Thoracic aorta (tissue), 2 donors: ENCODE measurements at regions not wholly inside any gene's neighbourhood (a gene's known extent, or its start where the extent isn't known, plus 50 kb on each side); places are given as distances from the start of the nearest gene placed in this dataset.
A peak's percentile ranks its signal among the peaks of the same experiment; 100 is the strongest.
"Not testable (repeated sequence)": the region's sequence is repeated elsewhere in the genome, so short reads cannot be mapped to it uniquely, and the experiment has no call there.

ENCODE experiments used
- ATAC-seq: fragments of 150-250 bp; one replicate; pipeline ENCODE4 v1.8.0; 2017; ENCODE audit warnings: low read depth; ENCODE audit not compliant: insufficient number of reproducible peaks, low FRiP score
- DNase-seq: peaks from one replicate; pipeline ENCODE4 v3.0.0-alpha.2; 2020; ENCODE audit warnings: low spot score
- H3K27ac ChIP-seq, 2 donors: fragments of 200-600 bp; sonication (generic); 1 replicate in 1 of 2; 2 replicates in 1 of 2; pipeline ENCODE4 v1.5.1; 2016; ENCODE audit warnings: mild to moderate bottlenecking in 2 of 2, moderate library complexity in 2 of 2
- H3K27me3 ChIP-seq: fragments of 200-600 bp; sonication (generic); replicated peaks from 2 replicates; pipeline ENCODE4 v1.6.0; 2016; ENCODE audit warnings: mild to moderate bottlenecking; ENCODE audit not compliant: insufficient read depth
- H3K36me3 ChIP-seq: fragments of 200-600 bp; sonication (generic); one replicate; pipeline ENCODE4 v1.5.1; 2016
- H3K4me1 ChIP-seq, 2 donors: fragments of 200-600 bp; sonication (generic); 1 replicate in 1 of 2; 2 replicates in 1 of 2; pipeline versions ENCODE4 v1.5.1 to v1.6.0; 2016; ENCODE audit warnings: low read depth in 2 of 2, mild to moderate bottlenecking in 1 of 2; ENCODE audit not compliant: control insufficient read depth in 1 of 2
- H3K4me3 ChIP-seq: fragments of 200-600 bp; sonication (generic); 2 replicates; pipeline ENCODE4 v1.5.1; 2016; ENCODE audit warnings: mild to moderate bottlenecking
- H3K9me3 ChIP-seq: fragments of 200-600 bp; sonication (generic); 2 replicates; pipeline ENCODE4 v1.5.1; 2016
- CTCF ChIP-seq: fragments of 200-600 bp; sonication (generic); IDR thresholded peaks from one replicate; pipeline ENCODE4 v1.5.1; 2019; ENCODE audit warnings: antibody characterized with exemption

GRCh38 chr5:130295235-130295634, 391.0 kb downstream of the CHSY3 start:
- Histone ChIP-seq H3K4me1 (peaks cover 5 to 7% of the 10 kb centered on the region in 2 donors), H3K27ac (peak overlapping the region in 1 of 2 donors; percentile 62), H3K9me3 (no peaks in the 10 kb centered on the region), H3K4me3 (no peak overlapping the region), H3K36me3 (no peaks in the 10 kb centered on the region), H3K27me3 (no peaks in the 10 kb centered on the region)
- DNase-seq, result no peak
- no peak for TF ChIP-seq CTCF
- no peak for ATAC-seq

- peak overlapping the region in 1 of 2 donors; percentile 62 for H3K27ac ChIP-seq
- DNase-seq, H3K36me3 ChIP-seq, H3K27me3 ChIP-seq, H3K4me3 ChIP-seq, H3K9me3 ChIP-seq, ATAC-seq: not testable (repeated sequence)
- peaks cover 5 to 11% of the 10 kb centered on the region in 2 donors for H3K4me1 ChIP-seq
Observed at GRCh38 chr5:130294798-130295197, 390.5 kb downstream of the CHSY3 start.

- Histone ChIP-seq H3K27me3 (no peaks in the 10 kb centered on the region), H3K4me3 (no peak overlapping the region), H3K4me1 (peaks cover 29 to 33% of the 10 kb centered on the region in 2 donors), H3K27ac (no peak overlapping the region), H3K36me3 (no peaks in the 10 kb centered on the region), H3K9me3 (no peaks in the 10 kb centered on the region)
- ATAC-seq (no peak), DNase-seq (no peak)
- TF ChIP-seq CTCF, result no peak
Observed at GRCh38 chr5:130290219-130290618, 386.0 kb downstream of the CHSY3 start.

- no peak for DNase-seq
- peak; percentile 85 for ATAC-seq
- Histone ChIP-seq H3K4me1 (peaks cover 28 to 32% of the 10 kb centered on the region in 2 donors), H3K4me3 (peak overlapping the region; percentile 4), H3K27ac (peak overlapping the region; percentile 34 to 66), H3K36me3 (no peaks in the 10 kb centered on the region), H3K27me3 (no peaks in the 10 kb centered on the region), H3K9me3 (no peaks in the 10 kb centered on the region)
- no peak for TF ChIP-seq CTCF
Observed at GRCh38 chr5:130289132-130290088, 385.1 kb downstream of the CHSY3 start.

GRCh38 chr5:130287438-130287837, 383.2 kb downstream of the CHSY3 start:
- Histone ChIP-seq H3K27ac (peak overlapping the region in 1 of 2 donors; percentile 17), H3K4me1 (peaks cover 31 to 35% of the 10 kb centered on the region in 2 donors)
- no peak for ATAC-seq

More at GRCh38 chr5:130287438-130287837, 383.2 kb downstream of the CHSY3 start:
- Histone ChIP-seq H3K9me3 (no peaks in the 10 kb centered on the region), H3K27me3 (no peaks in the 10 kb centered on the region), H3K36me3 (no peaks in the 10 kb centered on the region), H3K4me3 (no peak overlapping the region)
- no peak for TF ChIP-seq CTCF
- no peak for DNase-seq
